ENCODE measurements at regions not wholly inside any gene's neighbourhood (a gene's known extent, or its start where the extent isn't known, plus 50 kb on each side); places are given as distances from the start of the nearest gene placed in this dataset.

DNA sequence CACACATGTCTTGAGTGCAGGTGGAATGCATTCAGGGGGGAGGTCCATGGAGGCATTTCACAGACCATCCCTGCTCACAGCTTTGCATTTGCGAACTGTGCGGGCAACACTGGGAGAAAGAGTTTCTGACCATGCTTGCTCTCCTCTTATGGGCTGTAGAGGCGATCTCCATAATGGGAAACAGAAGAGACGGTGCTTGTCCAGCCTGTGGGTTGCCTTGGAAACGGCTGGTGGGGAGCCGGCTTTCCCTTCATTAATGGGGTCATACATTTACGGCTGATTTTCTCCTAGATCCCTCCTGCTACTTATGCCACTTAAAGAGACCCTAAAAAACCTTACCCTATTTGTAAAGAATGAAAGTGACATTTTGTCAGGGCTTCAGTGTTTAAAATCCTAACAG lies 147.4 kb downstream of the SOX11 start:
- TF ChIP-seq, protein P1, sequence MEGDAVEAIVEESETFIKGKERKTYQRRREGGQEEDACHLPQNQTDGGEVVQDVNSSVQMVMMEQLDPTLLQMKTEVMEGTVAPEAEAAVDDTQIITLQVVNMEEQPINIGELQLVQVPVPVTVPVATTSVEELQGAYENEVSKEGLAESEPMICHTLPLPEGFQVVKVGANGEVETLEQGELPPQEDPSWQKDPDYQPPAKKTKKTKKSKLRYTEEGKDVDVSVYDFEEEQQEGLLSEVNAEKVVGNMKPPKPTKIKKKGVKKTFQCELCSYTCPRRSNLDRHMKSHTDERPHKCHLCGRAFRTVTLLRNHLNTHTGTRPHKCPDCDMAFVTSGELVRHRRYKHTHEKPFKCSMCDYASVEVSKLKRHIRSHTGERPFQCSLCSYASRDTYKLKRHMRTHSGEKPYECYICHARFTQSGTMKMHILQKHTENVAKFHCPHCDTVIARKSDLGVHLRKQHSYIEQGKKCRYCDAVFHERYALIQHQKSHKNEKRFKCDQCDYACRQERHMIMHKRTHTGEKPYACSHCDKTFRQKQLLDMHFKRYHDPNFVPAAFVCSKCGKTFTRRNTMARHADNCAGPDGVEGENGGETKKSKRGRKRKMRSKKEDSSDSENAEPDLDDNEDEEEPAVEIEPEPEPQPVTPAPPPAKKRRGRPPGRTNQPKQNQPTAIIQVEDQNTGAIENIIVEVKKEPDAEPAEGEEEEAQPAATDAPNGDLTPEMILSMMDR (IDR thresholded peaks at IDR 0.05) = no peak
- TF ChIP-seq SMC3 (IDR thresholded peaks at IDR 0.05; ENCODE audit: low read depth, low read length) = no peak
- TF ChIP-seq TAF1 (IDR thresholded peaks at IDR 0.05; ENCODE audit: borderline replicate concordance, low read depth, low read length) = no peak

Measured in SK-N-SH (cell line).